Liver (tissue), 8 donors: ENCODE measurements at regions not wholly inside any gene's neighbourhood (a gene's known extent, or its start where the extent isn't known, plus 50 kb on each side); places are given as distances from the start of the nearest gene placed in this dataset.

Source experiments
- DNase-seq: peaks from one replicate; pipeline ENCODE4 v3.0.0-alpha.2; 2017; ENCODE audit warnings: low spot score
- H3K27ac ChIP-seq, 2 donors: one replicate each; pipeline ENCODE4 v1.7.0; 2013; ENCODE audit warnings: inconsistent platforms in 2 of 2, low read length in 2 of 2, control low read depth in 1 of 2, low read depth in 1 of 2, mild to moderate bottlenecking in 1 of 2
- H3K27me3 ChIP-seq, 4 donors: one replicate each; pipeline versions ENCODE4 v1.6.1 to v1.7.0; 2013; ENCODE audit warnings: low read length in 3 of 4, inconsistent platforms in 1 of 4, mild to moderate bottlenecking in 1 of 4, moderate library complexity in 1 of 4; ENCODE audit not compliant: control insufficient read depth in 4 of 4, insufficient read depth in 4 of 4
- H3K36me3 ChIP-seq, 4 donors: one replicate each; pipeline versions ENCODE4 v1.6.1 to v1.7.0; 2013; ENCODE audit warnings: low read length in 3 of 4, mild to moderate bottlenecking in 3 of 4, low read depth in 1 of 4, moderate library complexity in 1 of 4; ENCODE audit not compliant: control insufficient read depth in 4 of 4, insufficient read depth in 3 of 4
- H3K4me1 ChIP-seq, 4 donors: one replicate each; pipeline versions ENCODE4 v1.6.1 to v1.7.0; 2013; ENCODE audit warnings: low read length in 3 of 4, mild to moderate bottlenecking in 3 of 4, moderate library complexity in 1 of 4; ENCODE audit not compliant: control insufficient read depth in 4 of 4, insufficient read depth in 4 of 4
- H3K4me3 ChIP-seq, 3 donors: one replicate each; pipeline versions ENCODE4 v1.6.1 to v1.7.0; 2013; ENCODE audit warnings: low read length in 3 of 3, control low read depth in 1 of 3, low read depth in 1 of 3, mild to moderate bottlenecking in 1 of 3
- H3K9ac ChIP-seq, 2 donors: one replicate each; pipeline ENCODE4 v1.7.0; 2013; ENCODE audit warnings: low read length in 2 of 2, mild to moderate bottlenecking in 2 of 2, moderate library complexity in 2 of 2, control low read depth in 1 of 2, low read depth in 1 of 2
- H3K9me3 ChIP-seq, 4 donors: one replicate each; pipeline versions ENCODE4 v1.6.1 to v1.7.0; 2013; ENCODE audit warnings: low read length in 3 of 4; ENCODE audit not compliant: control insufficient read depth in 4 of 4
- EGR1 ChIP-seq, 2 donors: IDR thresholded peaks; 2 replicates each; pipeline ENCODE4 v1.6.1; 2016 to 2018; ENCODE audit warnings: antibody characterized with exemption in 2 of 2, low read depth in 2 of 2
- FOXA2 ChIP-seq: IDR thresholded peaks from 2 replicates; pipeline ENCODE4 v1.6.1; 2016; ENCODE audit warnings: antibody characterized with exemption
- HNF4A ChIP-seq, 2 donors: conservative IDR thresholded peaks; 2 replicates each; pipeline ENCODE4 v1.6.1; 2016; ENCODE audit warnings: antibody characterized with exemption in 2 of 2, mild to moderate bottlenecking in 2 of 2
- JUND ChIP-seq, 2 donors: IDR thresholded peaks; 2 replicates each; pipeline ENCODE4 v1.6.1; 2016; ENCODE audit warnings: antibody characterized with exemption in 2 of 2
- RAD21 ChIP-seq, 2 donors: IDR thresholded peaks; 2 replicates each; pipeline ENCODE4 v1.6.1; 2016; ENCODE audit warnings: antibody characterized with exemption in 2 of 2, mild to moderate bottlenecking in 2 of 2
- REST ChIP-seq: IDR thresholded peaks from 2 replicates; pipeline ENCODE4 v1.6.1; 2016; ENCODE audit warnings: antibody characterized with exemption, mild to moderate bottlenecking
- RXRA ChIP-seq, 2 donors: IDR thresholded peaks; 2 replicates each; pipeline ENCODE4 v1.6.1; 2017 to 2018; ENCODE audit warnings: antibody characterized with exemption in 2 of 2, mild to moderate bottlenecking in 1 of 2
- SP1 ChIP-seq: IDR thresholded peaks from 2 replicates; pipeline ENCODE4 v1.6.1; 2018; ENCODE audit warnings: antibody characterized with exemption, mild to moderate bottlenecking
- TAF1 ChIP-seq: conservative IDR thresholded peaks from 2 replicates; pipeline ENCODE4 v1.6.1; 2016; ENCODE audit warnings: antibody characterized with exemption, mild to moderate bottlenecking
- WGBS: extraction: QIAGEN DNeasy Blood & Tissue Kit; methylation state at CpG from one replicate; pipeline ENCODE4 v1.1.7; 2013; 5-methylcytosine and 5-hydroxymethylcytosine counted together
- TF ChIP-seq, protein P1 (sequence below): IDR thresholded peaks from 2 replicates; pipeline ENCODE4 v1.6.1; 2016; ENCODE audit warnings: antibody characterized with exemption
- TF ChIP-seq, protein P2 (sequence below): fragments of 150-350 bp; IDR thresholded peaks from 2 replicates; pipeline ENCODE4 v1.5.1; 2017; ENCODE audit warnings: improper control_type of control experiment, low read depth, low read length; ENCODE audit not compliant: missing input control
- donor health status: healthy.
- donor health status: healthy.
- donor health status: healthy.
- donor health status: healthy.
- donor health status: healthy.

GRCh38 chr2:38505779-38506178 is 96.9 kb downstream of the HNRNPLL start:
- H3K9me3 ChIP-seq: no peaks in the 10 kb centered on the region
- H3K4me3 ChIP-seq: no peak overlapping the region
- no peak for DNase-seq
- no peak overlapping the region for H3K27ac ChIP-seq
- WGBS: 66% methylated on average over 3 of the region's 3 CpGs
- H3K9ac ChIP-seq: no peak overlapping the region
- TF ChIP-seq RAD21 (IDR thresholded peaks at IDR 0.05) (no peak), HNF4A (conservative IDR thresholded peaks at IDR 0.05) (no peak), FOXA2 (no peak)
- H3K27me3 ChIP-seq: no peaks in the 10 kb centered on the region
- no peaks in the 10 kb centered on the region for H3K36me3 ChIP-seq
- H3K4me1 ChIP-seq: peaks cover 0 to 7% (median 3%) of the 10 kb centered on the region in 4 donors

DNA sequence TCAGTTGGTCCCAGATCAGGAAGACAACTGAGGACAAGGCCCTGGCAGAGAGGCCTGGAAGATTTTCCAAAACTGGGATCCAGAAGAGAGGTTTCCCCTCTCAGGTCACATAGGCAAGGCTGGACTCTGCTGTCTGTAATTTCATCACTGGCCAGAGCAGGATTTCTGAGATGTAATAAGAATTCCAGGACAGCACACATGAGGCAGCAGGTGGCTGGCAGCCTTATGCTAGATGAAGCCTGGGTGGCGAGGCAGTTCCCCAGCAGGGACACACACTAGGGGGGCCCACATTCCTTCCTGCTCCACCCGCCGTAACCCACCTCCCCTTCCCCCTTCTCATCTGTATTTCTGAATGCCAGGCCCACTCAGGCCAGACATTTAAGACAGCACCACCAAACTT is 98.6 kb downstream of the HNRNPLL start:
- no peak for TF ChIP-seq REST
- no peak for TF ChIP-seq TAF1
- TF ChIP-seq JUND (IDR thresholded peaks at IDR 0.05): no peak
- TF ChIP-seq, protein P1, sequence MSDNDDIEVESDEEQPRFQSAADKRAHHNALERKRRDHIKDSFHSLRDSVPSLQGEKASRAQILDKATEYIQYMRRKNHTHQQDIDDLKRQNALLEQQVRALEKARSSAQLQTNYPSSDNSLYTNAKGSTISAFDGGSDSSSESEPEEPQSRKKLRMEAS: no peak
- no peak for TF ChIP-seq FOXA2
- TF ChIP-seq RXRA (IDR thresholded peaks at IDR 0.05): no peak
- DNase-seq: no peak

GRCh38 chr2:38502107-38502506 is 100.6 kb downstream of the HNRNPLL start:
- no peak for DNase-seq
- TF ChIP-seq JUND (IDR thresholded peaks at IDR 0.05) (no peak), EGR1 (IDR thresholded peaks at IDR 0.05; ENCODE audit: low read depth in 2 of 2) (no peak), SP1 (no peak)
- TF ChIP-seq, protein P2, sequence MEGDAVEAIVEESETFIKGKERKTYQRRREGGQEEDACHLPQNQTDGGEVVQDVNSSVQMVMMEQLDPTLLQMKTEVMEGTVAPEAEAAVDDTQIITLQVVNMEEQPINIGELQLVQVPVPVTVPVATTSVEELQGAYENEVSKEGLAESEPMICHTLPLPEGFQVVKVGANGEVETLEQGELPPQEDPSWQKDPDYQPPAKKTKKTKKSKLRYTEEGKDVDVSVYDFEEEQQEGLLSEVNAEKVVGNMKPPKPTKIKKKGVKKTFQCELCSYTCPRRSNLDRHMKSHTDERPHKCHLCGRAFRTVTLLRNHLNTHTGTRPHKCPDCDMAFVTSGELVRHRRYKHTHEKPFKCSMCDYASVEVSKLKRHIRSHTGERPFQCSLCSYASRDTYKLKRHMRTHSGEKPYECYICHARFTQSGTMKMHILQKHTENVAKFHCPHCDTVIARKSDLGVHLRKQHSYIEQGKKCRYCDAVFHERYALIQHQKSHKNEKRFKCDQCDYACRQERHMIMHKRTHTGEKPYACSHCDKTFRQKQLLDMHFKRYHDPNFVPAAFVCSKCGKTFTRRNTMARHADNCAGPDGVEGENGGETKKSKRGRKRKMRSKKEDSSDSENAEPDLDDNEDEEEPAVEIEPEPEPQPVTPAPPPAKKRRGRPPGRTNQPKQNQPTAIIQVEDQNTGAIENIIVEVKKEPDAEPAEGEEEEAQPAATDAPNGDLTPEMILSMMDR: no peak
- H3K4me3 ChIP-seq: no peak overlapping the region
- no peak overlapping the region for H3K27ac ChIP-seq
- no peaks in the 10 kb centered on the region for H3K27me3 ChIP-seq
- 88% methylated on average over 1 of the region's 1 CpG for WGBS
- H3K36me3 ChIP-seq: no peaks in the 10 kb centered on the region
- H3K9me3 ChIP-seq: no peaks in the 10 kb centered on the region
- peaks cover 2 to 10% (median 8%) of the 10 kb centered on the region in 4 donors for H3K4me1 ChIP-seq
- no peak overlapping the region for H3K9ac ChIP-seq

More for the DNA sequence above, 98.6 kb downstream of the HNRNPLL start:
- no peaks in the 10 kb centered on the region for H3K9me3 ChIP-seq
- WGBS: 93% methylated on average over 3 of the region's 3 CpGs
- H3K27ac ChIP-seq: no peak overlapping the region
- H3K36me3 ChIP-seq: no peaks in the 10 kb centered on the region
- no peaks in the 10 kb centered on the region for H3K27me3 ChIP-seq
- peaks cover 0 to 6% (median under 1%) of the 10 kb centered on the region in 4 donors for H3K4me1 ChIP-seq
- H3K4me3 ChIP-seq: no peak overlapping the region
- H3K9ac ChIP-seq: no peak overlapping the region
